GM12878 (cell line): ENCODE measurements at regions not wholly inside any gene's neighbourhood (a gene's known extent, or its start where the extent isn't known, plus 50 kb on each side); places are given as distances from the start of the nearest gene placed in this dataset.

Experiments
- ATAC-seq: fragments of 200-7000 bp; cut with Tn5 transposase; 3 replicates; pipeline ENCODE4 v1.9.1; 2020; ENCODE audit warnings: mild to moderate bottlenecking, moderate library complexity
- BruUV-seq: library from RNA; stranded (reverse); fragments of 400-500 nt; replicated peaks from 2 replicates; lab custom pipeline; 2021; lab: Mats Ljungman, UMichigan
- CTCF ChIA-PET: fragments of 300-600 bp; sonication (Branson Sonifier 250); formaldehyde crosslinking; extraction: SDS; loops from one replicate; lab custom pipeline; 2021; ENCODE audit warnings: inconsistent platforms; lab: Yijun Ruan, JAX
- POLR2A ChIA-PET: fragments of 350-600 bp; formaldehyde crosslinking; extraction: SDS; loops from one replicate; lab custom pipeline; 2021; ENCODE audit warnings: inconsistent platforms; lab: Charles Lee
- RAD21 ChIA-PET: fragments of 300-600 bp; sonication (Branson Sonifier 250); formaldehyde crosslinking; loops from one replicate; lab custom pipeline; 2023; ENCODE audit warnings: antibody characterized with exemption; ENCODE audit not compliant: unreplicated experiment; lab: Charles Lee
- SMC1A ChIA-PET: fragments of 300-600 bp; sonication (Branson Sonifier 250); formaldehyde crosslinking; loops from one replicate; lab custom pipeline; 2023; ENCODE audit not compliant: unreplicated experiment, uncharacterized antibody; lab: Charles Lee
- DNase-seq: peaks from one replicate; pipeline ENCODE4 v3.0.0-alpha.2; 2011; ENCODE audit warnings: low read depth, low spot score
- FAIRE-seq: peaks from 3 replicates; lab custom pipeline; 2011; peaks lifted over from hg19 to GRCh38; lab: Jason Lieb, UNC
- H2AFZ ChIP-seq: 2 replicates; pipeline ENCODE4 v1.6.0; 2011; ENCODE audit warnings: low read depth, low read length, control low read depth; ENCODE audit not compliant: control insufficient read depth
- H3K27ac ChIP-seq: 2 replicates; pipeline ENCODE4 v1.5.1; 2011; ENCODE audit warnings: control low read depth; ENCODE audit not compliant: control insufficient read depth, insufficient read depth
- H3K27me3 ChIP-seq, 2 experiments: replicated peaks in 1 of 2; 2 replicates each; pipeline versions ENCODE4 v1.6.0 to v1.6.1; 2011; ENCODE audit warnings: low read length in 1 of 2; ENCODE audit not compliant: control insufficient read depth in 2 of 2, insufficient read depth in 2 of 2
- H3K36me3 ChIP-seq, 2 experiments: 2 replicates each; pipeline ENCODE4 v1.5.1; 2011; ENCODE audit warnings: low read length in 1 of 2; ENCODE audit not compliant: control insufficient read depth in 2 of 2, insufficient read depth in 2 of 2
- H3K4me1 ChIP-seq: 2 replicates; pipeline ENCODE4 v1.6.1; 2011; ENCODE audit warnings: mild to moderate bottlenecking, low read length, moderate library complexity, mixed read lengths; ENCODE audit not compliant: control insufficient read depth, insufficient read depth
- H3K4me2 ChIP-seq: 2 replicates; pipeline ENCODE4 v1.6.0; 2011; ENCODE audit warnings: control low read depth; ENCODE audit not compliant: control insufficient read depth, insufficient read depth
- H3K4me3 ChIP-seq: fragments of 200-600 bp; sonication (generic); 2 replicates; pipeline ENCODE4 v1.5.1; 2016
- H3K79me2 ChIP-seq: 2 replicates; pipeline ENCODE4 v1.6.0; 2011; ENCODE audit warnings: low read length; ENCODE audit not compliant: control insufficient read depth, insufficient read depth
- H3K9ac ChIP-seq: 2 replicates; pipeline ENCODE4 v1.8.0; 2011; ENCODE audit warnings: low read length, control low read depth, mixed read lengths; ENCODE audit not compliant: control insufficient read depth, insufficient read depth
- H3K9me3 ChIP-seq: replicated peaks from 3 replicates; pipeline ENCODE4 v1.5.1; 2011; ENCODE audit warnings: mild to moderate bottlenecking, low read length; ENCODE audit not compliant: control insufficient read depth, insufficient read depth
- H4K20me1 ChIP-seq: 2 replicates; pipeline ENCODE4 v1.6.0; 2011; ENCODE audit not compliant: control insufficient read depth, insufficient read depth
- CBX5 ChIP-seq: sonication (generic); IDR thresholded peaks from 2 replicates; pipeline ENCODE4 v1.6.1; 2016; ENCODE audit warnings: low read depth, moderate library complexity, mild to moderate bottlenecking, inconsistent platforms
- CREB1 ChIP-seq: IDR thresholded peaks from 2 replicates; pipeline ENCODE4 v1.6.1; 2012; ENCODE audit warnings: low read depth, mild to moderate bottlenecking, inconsistent platforms
- EP300 ChIP-seq, 2 experiments: fragments of 150-350 bp in 1 of 2; IDR thresholded peaks; 2 replicates each; pipeline ENCODE4 v1.6.1; 2011 to 2012; ENCODE audit warnings: low read depth in 2 of 2, low read length in 2 of 2, borderline replicate concordance in 1 of 2, improper control_type of control experiment in 1 of 2, inconsistent platforms in 1 of 2; ENCODE audit not compliant: control insufficient read depth in 1 of 2
- EZH2 ChIP-seq: IDR thresholded peaks from 2 replicates; pipeline ENCODE4 v1.6.1; 2012; ENCODE audit warnings: low read depth, mild to moderate bottlenecking, control low read depth, inconsistent platforms, low read length, borderline replicate concordance; ENCODE audit not compliant: control insufficient read depth
- HCFC1 ChIP-seq: fragments of 150-350 bp; IDR thresholded peaks from 2 replicates; pipeline ENCODE4 v1.6.1; 2014; ENCODE audit warnings: low read length
- NR2C2 ChIP-seq: IDR thresholded peaks from 2 replicates; pipeline ENCODE4 v1.6.1; 2011; ENCODE audit warnings: borderline replicate concordance, low read depth; ENCODE audit not compliant: control insufficient read depth, insufficient read length
- NRF1 ChIP-seq: conservative IDR thresholded peaks from 2 replicates; pipeline ENCODE4 v1.6.1; 2011; ENCODE audit warnings: mild to moderate bottlenecking, low read depth, low read length, improper control_type of control experiment
- POLR2A ChIP-seq: IDR thresholded peaks from 2 replicates; pipeline ENCODE4 v1.6.1; 2011; ENCODE audit warnings: low read depth, mild to moderate bottlenecking, low read length
- POLR2AphosphoS5 ChIP-seq: IDR thresholded peaks from 2 replicates; pipeline ENCODE4 v1.6.1; 2011; ENCODE audit warnings: mild to moderate bottlenecking, low read length, inconsistent platforms
- RAD21 ChIP-seq: IDR thresholded peaks from 2 replicates; pipeline ENCODE4 v1.6.1; 2011; ENCODE audit warnings: mild to moderate bottlenecking, low read depth, low read length, moderate library complexity; ENCODE audit not compliant: insufficient read depth
- RUNX3 ChIP-seq: IDR thresholded peaks from 2 replicates; pipeline ENCODE4 v1.6.1; 2012; ENCODE audit warnings: low read length, inconsistent platforms
- STAT3 ChIP-seq: IDR thresholded peaks from 2 replicates; pipeline ENCODE4 v1.6.1; 2011; ENCODE audit warnings: low read depth, low read length, improper control_type of control experiment
- YBX1 ChIP-seq: fragments of 450-650 bp; IDR thresholded peaks from 2 replicates; pipeline ENCODE4 v1.6.1; 2016; ENCODE audit warnings: antibody characterized with exemption
- ZNF274 ChIP-seq: IDR thresholded peaks from one replicate; pipeline ENCODE4 v1.8.0; 2011; ENCODE audit not compliant: insufficient read length, insufficient read depth
- ZNF622 ChIP-seq: fragments of 450-650 bp; IDR thresholded peaks from 2 replicates; pipeline ENCODE4 v1.6.1; 2017; ENCODE audit warnings: mild to moderate bottlenecking, inconsistent platforms
- ZSCAN29 ChIP-seq: fragments of 450-650 bp; IDR thresholded peaks from 2 replicates; pipeline ENCODE4 v1.6.1; 2017; ENCODE audit warnings: mild to moderate bottlenecking, moderate library complexity
- WGBS: methylation state at CpG from one replicate; pipeline ENCODE4 v1.1.6; 2016; ENCODE audit warnings: low lambda C conversion rate; ENCODE audit not compliant: insufficient replicate concordance, insufficient coverage; ENCODE audit errors: missing lambda C conversion rate; 5-methylcytosine and 5-hydroxymethylcytosine counted together
- in situ Hi-C: fragments of 300-500 bp; cut with MboI; formaldehyde crosslinking; loops from 9 replicates; pipeline ENCODE4 v1.14.3; 2018; ENCODE audit warnings: mixed read lengths
- intact Hi-C: fragments of 100-400 bp; cut with micrococcal nuclease; formaldehyde crosslinking; loops from one replicate; pipeline ENCODE4 v1.14.2; 2022; ENCODE audit not compliant: unreplicated experiment
- TF ChIP-seq, protein P1 (sequence below): fragments of 450-650 bp; formaldehyde crosslinking; IDR thresholded peaks from 2 replicates; pipeline ENCODE4 v1.4.0; 2020; ENCODE audit warnings: mild to moderate bottlenecking, moderate library complexity

DNA sequence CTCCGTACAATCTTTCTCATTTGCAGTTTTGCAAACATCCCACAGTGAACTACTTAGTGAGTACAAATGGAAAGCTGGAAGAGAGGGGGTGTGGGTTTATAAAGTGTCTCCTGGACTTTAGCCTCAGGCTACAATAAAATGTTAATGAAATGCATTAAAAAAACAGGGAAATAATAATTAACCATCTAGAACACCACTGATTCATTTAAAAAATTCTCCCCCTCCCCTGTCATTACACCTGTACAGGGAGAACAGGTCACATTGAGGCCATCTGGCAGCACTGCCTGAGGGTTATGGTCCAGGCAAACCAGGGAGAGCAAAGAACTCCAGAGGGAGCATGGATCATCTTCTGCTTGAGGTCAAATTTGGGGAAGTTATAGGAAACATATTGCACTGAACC lies 96.3 kb downstream of the TSPAN8 start:
- in situ Hi-C loops: no loop called here
- no peak for ATAC-seq
- 50% methylated on average over 1 of the region's 1 CpG for WGBS
- CTCF ChIA-PET: no interaction called here
- TF ChIP-seq ZNF622 (no peak), CBX5 (no peak), EZH2 (no peak), NRF1 (no peak), RUNX3 (no peak), STAT3 (no peak), POLR2A (no peak), ZSCAN29 (no peak), ZNF274 (no peak), POLR2AphosphoS5 (no peak), NR2C2 (no peak), RAD21 (no peak), HCFC1 (no peak), CREB1 (no peak), YBX1 (no peak), EP300 (IDR thresholded peaks at IDR 0.05; ENCODE audit: borderline replicate concordance in 1 of 2, control insufficient read depth in 1 of 2, low read depth in 2 of 2, low read length in 2 of 2) (no peak)
- TF ChIP-seq, protein P1, sequence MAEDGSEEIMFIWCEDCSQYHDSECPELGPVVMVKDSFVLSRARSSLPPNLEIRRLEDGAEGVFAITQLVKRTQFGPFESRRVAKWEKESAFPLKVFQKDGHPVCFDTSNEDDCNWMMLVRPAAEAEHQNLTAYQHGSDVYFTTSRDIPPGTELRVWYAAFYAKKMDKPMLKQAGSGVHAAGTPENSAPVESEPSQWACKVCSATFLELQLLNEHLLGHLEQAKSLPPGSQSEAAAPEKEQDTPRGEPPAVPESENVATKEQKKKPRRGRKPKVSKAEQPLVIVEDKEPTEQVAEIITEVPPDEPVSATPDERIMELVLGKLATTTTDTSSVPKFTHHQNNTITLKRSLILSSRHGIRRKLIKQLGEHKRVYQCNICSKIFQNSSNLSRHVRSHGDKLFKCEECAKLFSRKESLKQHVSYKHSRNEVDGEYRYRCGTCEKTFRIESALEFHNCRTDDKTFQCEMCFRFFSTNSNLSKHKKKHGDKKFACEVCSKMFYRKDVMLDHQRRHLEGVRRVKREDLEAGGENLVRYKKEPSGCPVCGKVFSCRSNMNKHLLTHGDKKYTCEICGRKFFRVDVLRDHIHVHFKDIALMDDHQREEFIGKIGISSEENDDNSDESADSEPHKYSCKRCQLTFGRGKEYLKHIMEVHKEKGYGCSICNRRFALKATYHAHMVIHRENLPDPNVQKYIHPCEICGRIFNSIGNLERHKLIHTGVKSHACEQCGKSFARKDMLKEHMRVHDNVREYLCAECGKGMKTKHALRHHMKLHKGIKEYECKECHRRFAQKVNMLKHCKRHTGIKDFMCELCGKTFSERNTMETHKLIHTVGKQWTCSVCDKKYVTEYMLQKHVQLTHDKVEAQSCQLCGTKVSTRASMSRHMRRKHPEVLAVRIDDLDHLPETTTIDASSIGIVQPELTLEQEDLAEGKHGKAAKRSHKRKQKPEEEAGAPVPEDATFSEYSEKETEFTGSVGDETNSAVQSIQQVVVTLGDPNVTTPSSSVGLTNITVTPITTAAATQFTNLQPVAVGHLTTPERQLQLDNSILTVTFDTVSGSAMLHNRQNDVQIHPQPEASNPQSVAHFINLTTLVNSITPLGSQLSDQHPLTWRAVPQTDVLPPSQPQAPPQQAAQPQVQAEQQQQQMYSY (CRISPR knock-in tag): no peak
- TF ChIP-seq, all 136 proteins: peak for 0
- ChIA-PET RAD21 (no interaction called here), SMC1A (no interaction called here), POLR2A (no interaction called here)
- FAIRE-seq (no peak), DNase-seq (no peak)
- Histone ChIP-seq H3K79me2 (no peaks in the 10 kb centered on the region), H3K4me2 (no peak overlapping the region), H3K36me3 (no peaks in the 10 kb centered on the region), H4K20me1 (no peaks in the 10 kb centered on the region), H3K4me1 (no peaks in the 10 kb centered on the region), H2AFZ (no peak overlapping the region), H3K9me3 (no peaks in the 10 kb centered on the region), H3K27me3 (no peaks in the 10 kb centered on the region), H3K9ac (no peak overlapping the region), H3K27ac (no peak overlapping the region), H3K4me3 (no peak overlapping the region)
- intact Hi-C loops: no loop called here
- no TSS peak for BruUV-seq
